Heart left ventricle (tissue), 13 donors: ENCODE measurements at regions not wholly inside any gene's neighbourhood (a gene's known extent, or its start where the extent isn't known, plus 50 kb on each side); places are given as distances from the start of the nearest gene placed in this dataset.
"Not testable (repeated sequence)": the region's sequence is repeated elsewhere in the genome, so short reads cannot be mapped to it uniquely, and the experiment has no call there.

Experiments
- CTCF ChIP-seq, 12 donors: fragments of 200-600 bp; sonication (generic) in 4 of 12; IDR thresholded peaks; one replicate each; pipeline versions ENCODE4 v1.5.0 to v1.8.0; 2018 to 2022; ENCODE audit warnings: antibody characterized with exemption in 12 of 12, mild to moderate bottlenecking in 5 of 12
- POLR2A ChIP-seq, 2 donors: fragments of 450-650 bp; IDR thresholded peaks; one replicate each; pipeline ENCODE4 v1.6.1; 2017; ENCODE audit warnings: antibody characterized with exemption in 2 of 2, mild to moderate bottlenecking in 2 of 2, moderate library complexity in 2 of 2
- donor health status: ischemic (EF 13 %, LVEDD 7.1; RV severe dilation, severe dysfunction).
- donor health status: DM: no; HTN: yes; CAD: no.
- donor health status: DM: no; HTN: no; CAD: no.
- donor health status: ischemic (EF 25% LVEDD 6.9; RV normal size, moderate dysfunction).
- donor health status: ischemic (EF 25% LVEDD 5.7; RV mildly dilated, moderate dysfunction).
- donor health status: ischemic (EF 35%, LVEDD 5.7; RV mildly dilated, moderate dysfunction).
- donor health status: nonischemic (EF 11% LVEDD 7.7; RV severe dilation, severe dysfunction).
- donor health status: DM: yes; HTN: yes; CAD: no.
- donor health status: PGD.
- donor health status: ischemic (EF 29% LVEDD 5.4; RV normal size, mild dysfunction).
- donor health status: nonischemic (EF 23%, LVEDD 6.1; RV moderate dilation, normal function).

- TF ChIP-seq CTCF, POLR2A (IDR thresholded peaks at IDR 0.05): not testable (repeated sequence)
Measured at GRCh38 chr3:194924889-194925288, 239.2 kb downstream of the FAM43A start.
